SU-DHL-6 (cell line): ENCODE measurements at regions not wholly inside any gene's neighbourhood (a gene's known extent, or its start where the extent isn't known, plus 50 kb on each side); places are given as distances from the start of the nearest gene placed in this dataset.

Experiments
- EZH2phosphoT487 ChIP-seq: fragments of 200-600 bp; sonication (generic), shearing (Covaris generic); conservative IDR thresholded peaks from 2 replicates; pipeline ENCODE4 v1.6.1; 2018; ENCODE audit warnings: mild to moderate bottlenecking, antibody characterized with exemption, low read length, moderate library complexity, mixed read lengths
- TF ChIP-seq, protein P1 (sequence below): fragments of 200-600 bp; sonication (generic); IDR thresholded peaks from one replicate; pipeline ENCODE4 v1.5.1; 2017; ENCODE audit warnings: antibody characterized with exemption, mild to moderate bottlenecking, low read length, moderate library complexity; ENCODE audit not compliant: insufficient read depth, poor library complexity, severe bottlenecking

DNA sequence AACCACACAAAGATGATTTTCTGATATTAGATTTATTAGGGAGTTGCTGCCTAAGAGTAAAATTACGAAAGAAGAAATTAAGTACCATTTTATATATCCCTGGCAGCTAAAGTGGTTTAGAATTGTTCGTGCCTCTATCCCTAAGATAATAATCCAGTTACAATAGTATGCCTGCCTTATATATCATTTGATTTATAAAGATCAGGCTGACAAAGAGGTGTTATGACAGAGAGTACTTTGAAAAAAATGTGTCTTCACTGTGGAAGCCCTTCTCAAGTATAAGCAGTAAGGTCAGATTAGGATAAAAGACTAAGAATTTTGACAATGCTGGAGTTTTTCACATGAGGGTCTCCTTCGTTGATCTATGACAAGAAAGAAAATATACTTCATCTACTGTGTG is 619.9 kb downstream of the ADGRL2 start:
- TF ChIP-seq, protein P1, sequence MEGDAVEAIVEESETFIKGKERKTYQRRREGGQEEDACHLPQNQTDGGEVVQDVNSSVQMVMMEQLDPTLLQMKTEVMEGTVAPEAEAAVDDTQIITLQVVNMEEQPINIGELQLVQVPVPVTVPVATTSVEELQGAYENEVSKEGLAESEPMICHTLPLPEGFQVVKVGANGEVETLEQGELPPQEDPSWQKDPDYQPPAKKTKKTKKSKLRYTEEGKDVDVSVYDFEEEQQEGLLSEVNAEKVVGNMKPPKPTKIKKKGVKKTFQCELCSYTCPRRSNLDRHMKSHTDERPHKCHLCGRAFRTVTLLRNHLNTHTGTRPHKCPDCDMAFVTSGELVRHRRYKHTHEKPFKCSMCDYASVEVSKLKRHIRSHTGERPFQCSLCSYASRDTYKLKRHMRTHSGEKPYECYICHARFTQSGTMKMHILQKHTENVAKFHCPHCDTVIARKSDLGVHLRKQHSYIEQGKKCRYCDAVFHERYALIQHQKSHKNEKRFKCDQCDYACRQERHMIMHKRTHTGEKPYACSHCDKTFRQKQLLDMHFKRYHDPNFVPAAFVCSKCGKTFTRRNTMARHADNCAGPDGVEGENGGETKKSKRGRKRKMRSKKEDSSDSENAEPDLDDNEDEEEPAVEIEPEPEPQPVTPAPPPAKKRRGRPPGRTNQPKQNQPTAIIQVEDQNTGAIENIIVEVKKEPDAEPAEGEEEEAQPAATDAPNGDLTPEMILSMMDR: no peak
- TF ChIP-seq EZH2phosphoT487: no peak
